ENCODE measurements at regions not wholly inside any gene's neighbourhood (a gene's known extent, or its start where the extent isn't known, plus 50 kb on each side); places are given as distances from the start of the nearest gene placed in this dataset.

DNA sequence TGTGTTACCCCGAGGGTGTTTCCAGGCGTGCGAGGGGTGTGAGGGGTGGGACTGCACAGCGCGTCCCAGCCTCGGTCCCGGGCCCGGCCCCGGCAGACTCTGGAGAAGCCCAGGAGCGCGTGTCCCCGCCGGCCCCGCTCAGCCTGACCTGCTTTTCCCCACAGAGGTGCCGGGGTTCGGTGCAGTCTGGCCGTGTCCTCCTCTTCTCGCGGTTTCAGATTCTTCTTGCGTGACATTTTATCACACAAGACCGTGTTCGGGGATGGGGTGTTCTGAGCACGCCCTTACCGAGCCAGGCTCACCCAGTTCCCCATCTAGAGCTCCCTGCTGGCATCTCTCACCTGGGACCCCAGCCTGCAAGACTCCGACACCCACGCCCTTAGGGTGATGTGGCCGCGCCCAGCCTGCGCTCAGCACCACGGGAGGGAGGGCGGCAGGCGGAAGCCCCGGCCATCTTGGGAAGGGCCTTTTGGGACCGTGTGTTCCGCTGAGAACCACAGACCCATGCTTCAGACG, 775.6 kb downstream of the BRD1 start:
- no peak for DNase-seq (ENCODE audit: low spot score)

DNA sequence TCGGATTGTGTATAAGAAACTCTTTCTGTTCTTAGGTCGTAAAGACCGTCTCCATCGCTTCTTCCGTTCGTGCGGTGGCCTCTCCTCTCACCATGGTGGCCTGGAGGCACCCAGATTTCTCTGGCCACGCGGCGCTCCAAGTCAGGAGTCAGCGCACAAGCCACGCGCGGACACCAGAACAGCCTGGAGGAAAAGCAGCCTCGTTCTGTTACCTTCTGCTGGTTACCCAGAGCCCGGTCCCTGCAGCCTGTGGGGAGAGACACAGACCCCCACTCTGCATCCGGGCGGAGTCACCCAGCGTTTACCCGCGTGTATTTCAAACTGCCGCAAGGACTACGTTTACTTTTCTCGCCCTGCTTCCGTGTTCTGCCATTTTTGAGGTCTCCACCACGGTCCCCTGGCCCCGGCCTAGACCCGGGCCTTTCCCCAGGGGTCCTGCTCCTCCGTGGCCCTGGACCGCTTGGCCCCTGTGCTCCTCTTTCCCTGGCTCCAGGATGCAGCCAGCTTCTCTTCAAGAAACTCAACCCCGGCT, 776.1 kb downstream of the BRD1 start:
- DNase-seq (ENCODE audit: low spot score) = no peak

DNA sequence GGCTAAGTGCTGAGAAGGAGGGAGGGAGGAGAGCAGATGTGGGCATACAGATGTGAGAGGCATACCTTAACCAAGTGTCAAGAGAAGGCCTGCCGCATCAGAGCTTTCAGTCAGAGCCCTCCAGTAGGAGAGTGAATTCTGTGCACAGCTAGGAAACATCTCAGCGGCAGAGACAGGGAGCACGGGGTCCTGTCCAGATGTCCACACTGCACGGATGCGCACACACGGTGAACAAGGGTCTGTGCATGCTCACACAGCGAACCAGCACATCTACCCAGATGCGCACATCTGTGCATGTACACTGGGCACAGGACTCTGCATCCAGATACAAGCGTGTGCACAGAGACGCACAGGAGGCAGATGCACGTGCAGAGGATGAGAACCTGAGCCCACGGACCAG, 778.0 kb downstream of the BRD1 start:
- no peak for DNase-seq (ENCODE audit: low spot score)

DNA sequence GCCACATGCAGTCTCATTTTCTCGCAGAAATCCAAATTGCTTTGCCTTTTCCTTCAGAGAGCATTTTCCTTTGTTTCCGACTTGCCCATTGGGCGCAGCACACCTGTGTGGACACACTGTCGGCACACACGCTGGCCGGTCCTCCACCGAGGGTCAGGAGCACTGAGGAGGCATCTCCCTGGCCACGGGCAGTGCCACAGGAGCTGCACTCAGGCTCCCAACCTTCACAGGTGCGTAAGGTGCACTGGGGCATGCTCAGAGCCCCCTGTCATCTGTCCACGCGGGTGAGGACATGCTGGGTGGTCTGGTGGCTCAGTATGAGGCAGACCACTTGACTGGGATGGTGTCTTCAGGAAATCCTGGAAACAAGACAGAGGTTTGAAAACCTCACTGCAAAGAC, 779.1 kb downstream of the BRD1 start:
- no peak for DNase-seq (ENCODE audit: low spot score)

DNA sequence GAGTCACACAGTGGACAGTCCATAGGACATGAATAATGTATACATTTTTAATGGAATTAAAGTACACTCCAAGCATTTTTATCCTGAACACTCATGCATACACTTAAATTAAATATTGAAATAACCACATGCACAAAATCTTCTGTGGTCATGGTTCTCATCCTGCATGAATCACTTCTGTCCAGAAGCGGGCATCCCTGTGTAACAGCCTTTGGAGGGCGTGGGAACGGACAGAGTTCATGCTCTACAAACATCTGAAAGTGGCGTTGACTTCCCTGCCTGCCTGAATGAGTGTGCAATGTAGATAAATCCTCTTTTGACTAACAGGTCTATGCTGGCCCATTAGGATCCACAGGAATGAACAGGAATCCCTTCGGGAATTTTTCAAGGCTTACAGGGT, 780.2 kb downstream of the BRD1 start:
- DNase-seq (ENCODE audit: low spot score) = no peak

DNA sequence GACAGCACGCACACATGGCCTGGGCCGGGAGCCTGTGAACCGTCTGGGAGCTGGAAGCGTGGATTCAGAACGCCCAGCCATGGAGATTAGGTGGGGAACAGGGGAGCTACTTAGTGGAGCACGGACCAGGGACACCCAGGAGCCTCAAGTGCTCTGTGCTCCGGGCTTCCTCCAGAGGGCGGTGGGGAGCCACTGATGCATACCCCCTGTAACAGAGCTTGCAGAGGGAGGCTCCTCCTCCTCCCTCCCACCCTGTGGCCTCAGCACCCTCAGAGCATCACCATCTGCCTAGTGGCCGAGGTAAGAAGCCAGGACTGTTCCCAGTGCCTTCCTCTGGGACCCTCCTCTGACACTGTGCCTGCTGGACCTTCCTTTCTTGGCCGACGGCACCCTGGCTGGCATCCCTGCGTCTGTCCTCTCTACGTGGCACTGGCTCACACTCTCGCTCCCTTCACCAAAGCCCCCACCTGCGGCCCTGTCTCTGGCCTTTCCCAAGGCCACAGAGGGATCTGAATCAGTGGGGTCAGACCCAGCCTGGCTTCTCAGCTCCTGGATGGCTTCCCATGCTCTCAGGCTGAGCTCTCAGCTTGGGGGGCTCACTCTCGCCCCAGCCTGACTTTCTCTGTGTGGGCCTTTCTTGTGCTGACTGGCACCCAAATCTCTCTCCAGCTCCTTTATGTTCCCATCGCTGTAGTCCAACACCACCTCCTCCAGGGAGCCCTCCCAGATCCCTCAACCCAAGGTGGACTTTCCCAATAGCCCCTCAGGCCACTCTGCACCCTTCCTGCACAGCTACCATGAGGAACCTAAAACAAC, 780.9 kb downstream of the BRD1 start:
- DNase-seq (ENCODE audit: low spot score) = peak; percentile 24

DNA sequence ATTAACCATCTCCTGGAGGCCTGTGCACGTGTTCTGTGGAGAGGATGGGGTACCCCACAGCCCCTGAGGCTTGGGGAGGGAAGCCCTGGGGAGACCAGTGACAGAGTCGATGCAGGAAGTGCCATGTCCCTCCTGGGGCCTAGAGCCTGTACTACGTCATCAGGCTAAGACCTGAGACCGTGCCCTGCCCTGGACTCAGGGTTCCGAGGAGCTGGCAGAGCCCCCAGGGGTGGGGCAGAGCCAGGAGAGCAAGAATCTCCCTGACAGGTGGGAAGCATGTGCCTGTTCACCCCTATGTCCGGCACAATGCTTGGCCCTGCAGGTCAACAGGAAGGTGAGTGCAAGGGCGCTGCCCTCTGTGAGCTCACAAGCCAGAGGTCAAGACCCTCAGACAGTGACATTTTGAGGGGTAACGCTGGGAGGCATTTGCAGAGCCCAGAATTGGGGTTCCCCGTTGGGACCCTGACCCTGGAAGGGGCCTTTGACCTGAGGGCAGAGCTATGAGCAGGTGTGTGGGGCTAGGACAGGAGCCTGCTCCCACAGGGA, 781.6 kb downstream of the BRD1 start:
- DNase-seq (ENCODE audit: low spot score) = no peak

DNA sequence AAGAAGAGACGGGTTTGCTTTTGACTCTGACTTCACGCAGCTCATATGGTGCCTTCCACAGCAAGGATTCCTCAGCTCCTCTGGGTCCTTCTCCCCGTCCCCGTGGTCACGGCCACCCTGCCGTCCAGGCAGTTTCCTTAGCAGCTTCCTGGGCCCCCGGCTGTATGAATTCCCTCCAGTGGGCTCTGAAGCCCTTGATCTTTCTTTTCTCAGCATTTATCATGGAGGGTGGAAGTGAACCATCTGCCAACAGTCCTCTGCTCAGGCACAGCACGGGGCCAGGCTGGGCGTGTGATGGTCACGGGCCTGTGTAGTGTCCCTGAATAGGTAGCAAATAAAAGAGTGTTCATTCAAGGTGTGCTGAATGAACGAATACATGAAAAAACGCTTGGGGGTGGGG, 782.4 kb downstream of the BRD1 start:
- DNase-seq (ENCODE audit: low spot score) = no peak

DNA sequence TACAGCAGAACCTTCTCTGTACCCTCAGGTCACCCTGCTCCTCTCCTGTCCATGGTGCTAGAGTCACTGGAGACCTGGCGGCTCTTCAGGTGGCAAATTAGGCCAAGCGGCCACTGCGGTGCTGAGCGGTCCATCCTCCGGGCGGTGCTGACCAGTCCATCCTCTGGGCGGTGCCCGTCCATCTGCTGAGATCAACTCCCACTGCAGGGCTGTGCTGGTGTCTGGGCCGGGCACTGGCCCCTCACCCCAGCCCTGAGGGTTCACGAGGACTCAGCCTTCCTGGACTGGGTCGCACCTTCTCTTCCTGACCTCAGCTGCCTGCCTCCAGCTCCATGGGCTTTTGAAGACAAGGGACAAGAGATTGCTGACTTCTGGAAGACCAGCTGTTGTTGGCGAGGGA, 782.9 kb downstream of the BRD1 start:
- no peak for DNase-seq (ENCODE audit: low spot score)

DNA sequence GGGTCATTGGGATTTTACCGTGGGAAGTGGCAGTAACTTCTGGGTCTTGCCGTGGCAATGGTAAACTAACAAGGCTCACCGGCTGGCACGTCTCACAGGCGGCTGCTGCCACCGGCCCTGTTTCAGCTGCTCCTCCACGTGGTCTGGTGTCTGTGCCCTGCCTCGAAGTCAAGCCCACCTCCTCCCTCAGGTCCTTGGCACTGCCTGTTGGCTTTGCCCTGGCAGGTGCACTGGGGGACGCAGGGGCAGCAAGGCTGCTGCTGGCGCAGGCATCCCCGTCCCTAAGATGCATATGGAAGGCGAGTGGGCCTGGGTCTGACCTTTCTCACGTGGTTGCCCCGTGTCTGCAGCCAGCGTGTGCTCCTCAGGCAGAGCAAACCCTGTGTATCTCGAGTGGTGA, 783.6 kb downstream of the BRD1 start:
- no peak for DNase-seq (ENCODE audit: low spot score)

DNA sequence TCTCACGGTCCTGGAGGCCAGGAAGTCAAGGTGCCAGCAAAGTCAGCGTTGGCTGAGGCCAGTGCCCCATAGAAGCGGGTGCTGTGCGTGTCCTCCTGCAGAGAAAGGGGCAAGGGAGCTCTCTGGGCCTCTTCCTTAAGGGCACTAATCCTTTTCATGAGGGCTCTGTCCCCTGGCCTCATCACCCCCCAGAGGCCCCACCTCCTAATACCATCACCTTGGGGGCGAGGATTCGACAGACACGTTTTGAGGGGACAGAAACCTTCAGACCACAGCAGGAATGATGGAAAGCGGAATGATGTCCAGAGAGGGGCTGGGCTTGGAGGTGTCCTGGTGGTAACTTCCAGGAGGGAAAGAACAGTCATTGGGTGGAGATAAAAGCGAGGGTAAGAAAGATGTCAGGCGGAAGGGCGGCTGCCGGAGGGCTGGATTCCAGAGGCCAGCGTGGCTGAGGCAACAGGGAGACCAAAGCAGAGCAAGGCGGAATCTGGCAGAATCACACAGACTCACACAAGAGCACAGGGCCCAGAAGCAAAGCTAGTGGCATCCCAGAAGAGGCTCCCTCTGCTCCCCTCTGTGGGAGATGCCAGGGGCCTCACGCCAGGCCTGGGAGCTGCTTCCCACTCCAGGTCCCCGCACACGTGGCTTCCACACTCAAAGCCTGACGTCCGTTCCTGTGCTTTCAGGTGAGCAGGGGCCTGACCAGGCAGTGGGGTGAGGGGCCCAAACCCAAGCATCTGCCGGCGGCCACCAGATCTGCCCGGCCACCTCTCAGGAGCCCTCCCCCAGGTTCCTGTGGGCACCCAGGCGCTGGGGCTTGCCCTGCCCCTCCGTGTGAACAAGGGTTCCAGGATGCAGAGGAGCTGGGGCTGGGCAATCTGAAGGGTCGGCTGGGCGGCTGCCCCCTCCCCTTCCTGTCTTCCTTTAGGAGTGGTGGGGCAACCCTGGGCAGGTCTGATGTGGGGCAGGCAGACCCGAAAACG, 784.5 kb downstream of the BRD1 start:
- DNase-seq (ENCODE audit: low spot score) = no peak

DNA sequence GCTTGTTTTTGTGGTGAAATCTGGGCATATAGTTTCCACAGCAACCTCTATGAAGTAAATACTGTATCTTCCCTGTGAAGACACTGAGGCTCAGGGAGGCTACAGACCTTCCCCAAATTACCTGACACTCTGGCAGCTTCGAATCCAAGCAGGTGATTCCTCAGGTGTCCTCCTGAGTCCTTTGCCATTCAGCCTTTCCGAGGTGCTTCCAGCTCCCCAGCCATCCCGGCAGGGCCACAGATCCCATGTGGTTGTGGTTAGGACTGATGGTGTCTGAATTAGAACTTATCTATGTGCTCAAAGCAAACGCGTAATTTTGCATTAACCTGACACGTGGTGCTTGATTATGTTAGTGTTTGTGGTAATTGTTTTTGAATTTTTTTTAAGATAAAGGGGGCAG, 785.6 kb downstream of the BRD1 start:
- DNase-seq (ENCODE audit: low spot score) = no peak

DNA sequence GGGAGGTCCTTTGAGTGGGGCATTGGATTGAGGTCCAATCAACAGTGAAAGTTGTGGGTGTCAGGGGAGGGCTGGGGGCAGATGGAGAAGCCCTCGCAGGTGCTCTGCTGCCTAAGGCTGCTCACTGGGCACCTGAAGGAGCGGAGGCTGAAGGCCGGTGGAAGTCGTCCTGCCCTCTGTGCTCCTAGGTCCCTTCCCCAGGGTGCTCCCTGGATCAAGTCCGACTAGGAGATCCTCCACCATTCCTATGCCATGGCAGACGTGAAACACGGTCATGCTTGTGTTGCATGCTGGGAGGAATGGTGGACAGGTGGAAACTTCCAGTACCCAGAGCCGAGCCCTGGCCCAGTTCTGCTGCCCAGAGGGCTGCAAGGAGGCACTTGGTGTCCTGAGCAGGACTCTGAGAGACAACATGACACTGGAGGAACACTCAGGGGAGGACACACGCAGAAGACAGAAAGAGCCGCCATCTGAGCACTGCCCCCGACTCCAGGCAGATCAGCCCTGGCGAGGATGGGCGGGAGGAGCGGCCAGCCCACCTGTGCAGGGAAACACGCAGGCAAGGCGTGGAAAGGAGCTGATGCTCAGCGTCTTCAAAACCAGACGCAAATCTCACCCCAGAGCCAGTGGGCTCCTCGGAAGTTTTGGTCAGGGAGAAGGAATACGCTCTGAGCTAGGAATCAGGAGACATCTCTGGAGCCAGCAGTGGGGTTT, 786.8 kb downstream of the BRD1 start:
- no peak for DNase-seq (ENCODE audit: low spot score)

DNA sequence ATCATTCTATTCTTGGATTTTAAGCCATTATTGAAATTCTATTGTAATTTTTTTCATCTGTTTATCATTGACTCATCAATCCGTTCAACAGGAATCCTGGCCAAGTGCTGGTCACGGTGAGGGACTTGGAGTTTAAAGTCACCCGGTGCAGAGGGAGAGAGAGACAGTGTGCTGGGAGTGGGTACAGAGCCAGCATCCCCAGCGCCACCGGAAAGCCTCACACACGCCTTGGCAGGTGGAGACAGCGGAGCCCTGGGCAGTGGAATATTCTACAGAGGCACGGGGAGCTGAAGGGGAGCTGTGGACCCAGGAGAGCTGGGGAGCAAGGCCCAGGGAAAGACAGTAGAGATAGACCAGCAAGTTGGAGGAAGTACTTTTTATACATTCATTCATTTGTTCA, 787.6 kb downstream of the BRD1 start:
- no peak for DNase-seq (ENCODE audit: low spot score)

DNA sequence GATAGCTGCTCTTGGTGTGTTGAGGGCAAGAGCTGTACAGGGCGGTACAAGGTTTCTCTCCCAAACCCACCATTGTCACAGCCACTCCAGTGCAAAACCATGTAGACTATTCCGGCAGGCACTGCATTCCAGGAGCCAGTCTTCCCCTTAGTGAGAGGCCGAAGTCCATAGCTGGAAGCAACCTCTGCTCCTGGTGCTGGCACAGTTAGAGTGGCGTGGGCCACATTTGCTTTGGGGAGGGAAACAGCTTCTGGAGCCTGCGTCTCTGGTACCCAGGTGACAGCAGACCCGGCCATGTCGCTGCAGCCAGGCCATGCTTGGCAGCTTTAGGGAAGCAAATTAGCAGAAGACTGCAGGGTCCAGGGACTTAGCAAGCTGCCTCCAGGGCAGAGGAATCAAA, 788.0 kb downstream of the BRD1 start:
- DNase-seq (ENCODE audit: low spot score) = no peak

DNA sequence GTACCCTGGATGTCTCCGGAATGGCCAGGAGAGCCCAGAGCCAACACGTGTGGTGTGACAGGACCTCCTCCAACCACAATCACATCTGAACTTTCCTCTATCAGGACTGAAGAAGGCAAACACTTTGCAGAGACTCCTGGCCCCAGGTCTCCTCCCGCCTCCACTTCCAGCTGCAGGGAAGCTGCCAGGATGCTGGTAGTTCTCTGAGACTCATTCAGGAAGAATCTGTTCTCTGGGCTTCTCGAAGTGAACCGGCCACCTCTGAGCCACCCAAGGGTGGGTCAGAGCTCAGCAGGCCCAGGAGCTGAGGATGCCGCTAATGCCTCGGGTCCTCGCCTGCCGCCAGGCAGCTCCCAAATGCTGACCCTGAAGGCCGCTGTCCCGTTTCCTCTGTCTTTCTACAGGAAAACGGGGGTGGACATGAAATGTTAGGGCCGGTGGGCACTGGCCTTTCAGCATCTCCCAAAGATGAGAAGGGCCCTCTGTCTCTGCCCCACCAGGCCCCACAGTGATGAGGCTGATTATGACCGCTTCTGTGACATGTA, 789.9 kb downstream of the BRD1 start:
- no peak for DNase-seq (ENCODE audit: low spot score)

DNA sequence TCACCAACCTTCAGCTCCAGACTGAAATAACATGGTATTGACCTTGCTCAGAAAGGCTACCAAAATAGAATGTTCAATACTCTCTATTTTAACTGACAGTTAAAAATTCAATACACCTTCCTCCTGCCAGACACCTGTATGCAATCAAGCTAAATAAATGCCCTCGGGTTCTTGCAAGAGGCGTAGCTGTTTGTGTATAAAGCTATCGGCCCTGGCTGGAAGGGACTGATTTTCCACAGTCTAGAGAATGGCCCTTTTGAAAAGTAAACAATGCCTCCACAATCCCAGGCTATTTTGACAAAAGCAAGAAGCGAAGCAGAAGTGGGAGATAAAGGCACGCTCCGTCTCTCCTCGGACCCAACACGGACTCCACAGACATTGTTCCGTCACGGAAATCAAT, 791.2 kb downstream of the BRD1 start:
- no peak for DNase-seq (ENCODE audit: low spot score)

DNA sequence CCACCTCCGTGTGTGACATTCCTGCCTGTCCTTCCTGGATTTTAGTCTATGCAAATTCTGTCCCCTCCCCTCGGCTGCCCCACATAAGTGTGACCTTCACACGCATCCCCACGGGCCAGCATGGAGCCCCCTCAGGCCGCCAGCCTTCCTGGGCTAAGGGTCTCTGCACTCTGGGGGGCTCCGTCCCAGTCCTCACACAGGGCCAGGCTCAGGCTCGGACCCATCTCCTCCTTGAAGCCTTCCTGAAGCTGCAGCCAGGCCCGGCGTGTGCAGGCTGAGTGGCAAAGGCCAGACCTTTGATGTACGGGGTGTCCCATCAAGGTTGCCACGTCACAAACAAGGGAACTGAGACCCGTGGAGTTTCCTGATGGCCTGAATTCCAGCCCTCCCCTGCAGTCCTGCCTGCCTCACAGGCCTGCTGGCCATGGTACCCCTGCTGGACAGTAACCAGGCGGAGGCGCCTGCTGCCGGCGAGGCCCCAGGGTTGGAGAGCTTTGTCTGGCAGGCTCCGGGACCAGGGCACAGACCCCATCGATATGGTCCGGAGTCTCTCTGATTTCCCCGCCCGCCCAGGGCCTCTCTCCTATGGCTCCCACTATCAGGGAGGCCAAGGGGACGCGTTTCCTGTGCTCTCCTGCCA, 791.7 kb downstream of the BRD1 start:
- no peak for DNase-seq (ENCODE audit: low spot score)

DNA sequence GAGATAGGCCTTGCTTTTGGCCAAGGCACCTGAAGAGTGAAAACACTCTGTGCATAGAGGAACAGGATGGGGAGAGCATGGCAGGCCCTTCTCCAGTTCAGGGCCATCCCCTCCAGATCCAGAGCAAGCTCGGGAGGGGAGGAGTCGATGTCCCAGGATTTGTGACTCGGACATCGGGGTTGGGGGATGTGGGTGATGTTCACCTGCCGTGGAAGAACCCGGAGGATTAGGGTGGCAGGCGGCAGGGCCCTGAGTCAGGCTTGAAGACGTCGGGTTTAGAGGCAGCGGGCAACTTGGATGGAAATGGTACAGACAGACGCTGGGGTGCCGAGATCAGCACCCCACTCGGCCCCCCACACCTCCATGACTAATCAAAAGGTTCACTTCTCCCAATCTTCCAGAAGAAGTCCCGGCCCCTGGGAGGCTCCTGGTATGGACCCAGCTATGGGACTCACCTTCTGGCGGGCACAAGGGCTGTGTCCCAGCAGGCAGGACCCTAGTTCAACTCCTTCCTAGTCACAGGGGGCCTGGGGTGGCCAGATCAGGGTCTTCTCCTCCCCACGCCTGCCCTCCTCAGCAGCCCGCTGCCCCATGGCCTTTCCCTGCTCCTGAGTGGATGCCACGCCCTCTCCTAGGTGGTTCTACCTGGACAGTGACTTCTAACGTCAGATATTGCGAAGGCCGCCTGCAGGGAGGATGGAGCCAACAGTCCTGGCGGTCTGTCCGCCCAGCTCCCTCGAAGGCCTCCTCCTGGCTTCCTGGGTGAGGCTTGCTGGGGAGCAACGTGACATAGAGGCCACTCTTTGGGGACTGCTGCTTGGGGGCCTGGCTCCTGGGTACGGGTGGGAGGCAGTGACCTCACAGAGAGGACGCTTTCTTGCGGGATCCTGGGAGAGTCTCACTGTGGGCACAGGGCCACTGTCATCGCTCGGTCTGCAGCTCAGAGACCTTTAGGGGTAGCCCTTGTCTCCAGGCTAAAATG, 792.5 kb downstream of the BRD1 start:
- DNase-seq (ENCODE audit: low spot score) = no peak

DNA sequence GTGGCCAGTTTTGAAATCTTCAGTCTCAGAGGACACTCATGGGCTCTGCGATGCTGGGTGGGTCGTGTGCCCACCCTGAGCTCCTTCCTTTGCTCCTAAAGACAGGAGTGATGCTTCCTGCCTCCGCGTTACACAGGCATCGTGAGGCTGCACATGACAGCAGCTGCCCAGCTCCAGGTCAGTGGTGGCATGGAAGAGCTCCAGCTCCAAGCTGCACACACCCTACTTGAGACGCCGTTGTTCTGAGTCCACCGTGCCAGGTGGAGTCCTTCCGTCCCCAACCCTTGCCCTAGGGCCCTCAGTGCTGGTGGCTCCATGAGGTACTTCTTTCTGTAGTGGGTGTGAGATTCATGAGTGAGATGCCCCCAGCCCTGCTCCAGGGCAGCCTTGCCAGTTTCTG, 794.1 kb downstream of the BRD1 start:
- DNase-seq (ENCODE audit: low spot score) = no peak

Data from putamen (tissue), 1 donor.